ENCODE measurements at regions not wholly inside any gene's neighbourhood (a gene's known extent, or its start where the extent isn't known, plus 50 kb on each side); places are given as distances from the start of the nearest gene placed in this dataset.

GRCh38 chr1:34371829-34372532 lies 195.3 kb downstream of the C1orf94 start:
- TF ChIP-seq CTCF (IDR thresholded peaks at IDR 0.05) (no peak), EZH2 (IDR thresholded peaks at IDR 0.05; ENCODE audit: borderline replicate concordance, insufficient read depth, low read depth, low read length, poor library complexity, severe bottlenecking) (no peak)

All from B cell (primary cell).